ENCODE measurements at regions not wholly inside any gene's neighbourhood (a gene's known extent, or its start where the extent isn't known, plus 50 kb on each side); places are given as distances from the start of the nearest gene placed in this dataset.

DNA sequence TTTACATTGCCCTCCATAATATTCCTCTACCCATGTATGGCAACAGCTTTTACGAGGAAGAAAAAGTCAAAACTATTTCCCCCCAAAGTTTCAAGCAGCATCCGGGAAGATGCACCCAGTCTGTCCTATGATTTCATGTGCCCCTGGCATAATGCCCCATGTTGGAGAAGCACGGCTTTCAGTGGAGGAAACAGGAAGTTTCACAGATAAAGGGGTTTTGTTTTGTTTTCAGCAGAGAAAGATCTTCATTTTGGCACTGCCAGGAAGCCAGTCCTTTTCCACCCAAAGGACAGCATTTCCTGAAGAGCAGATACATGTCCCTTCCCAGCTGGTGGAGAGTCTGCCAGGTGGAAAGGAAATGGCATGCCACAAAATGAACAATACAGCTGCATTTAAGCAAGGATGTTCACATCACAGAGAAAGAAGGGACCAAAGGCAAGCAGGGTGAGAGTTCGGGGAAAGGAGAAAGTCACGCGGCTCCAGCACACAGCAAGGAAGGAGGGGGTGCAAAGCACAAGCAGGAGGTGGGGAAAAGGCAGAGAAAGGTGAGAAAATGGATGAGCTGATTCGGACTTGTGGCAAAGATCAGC, 95.3 kb upstream of the HIVEP3 start:
- H3K27ac ChIP-seq: no peak overlapping the region
- no peaks in the 10 kb centered on the region for H3K9me3 ChIP-seq
- H3K27me3 ChIP-seq: no peaks in the 10 kb centered on the region
- intact Hi-C loops (cut with DNase I): no loop called here
- 55% methylated on average over 4 of the region's 7 CpGs for WGBS (ENCODE audit: insufficient coverage, low coverage, low lambda C conversion rate, missing lambda C conversion rate)
- ATAC-seq (peak in 3 of 4 donors; percentile 17 to 31 (median 30)), DNase-seq (no peak)
- no peak overlapping the region for H3K4me3 ChIP-seq
- no peaks in the 10 kb centered on the region for H3K4me1 ChIP-seq
- no peaks in the 10 kb centered on the region for H3K36me3 ChIP-seq
- TF ChIP-seq POLR2A (IDR thresholded peaks at IDR 0.05) (no peak), CTCF (IDR thresholded peaks at IDR 0.05) (no peak)

DNA sequence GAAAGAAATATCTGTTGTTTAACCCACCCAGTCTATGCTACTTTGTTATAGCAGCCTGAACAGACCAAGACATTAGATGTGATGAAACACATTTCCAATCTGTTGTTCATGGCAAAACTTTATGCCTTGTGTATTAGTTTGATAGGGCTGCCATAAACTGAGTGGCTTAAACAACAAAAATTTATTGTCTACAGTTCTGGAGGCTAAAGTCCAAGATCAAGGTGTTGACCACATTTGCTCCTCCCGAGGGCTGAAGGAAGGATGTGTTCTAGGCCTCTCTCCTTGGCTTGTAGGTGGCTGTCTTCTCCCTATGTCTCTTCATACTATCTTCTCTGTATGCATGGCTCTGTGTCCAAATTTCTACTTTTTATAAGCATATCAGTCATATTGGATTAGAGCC, 94.1 kb upstream of the HIVEP3 start:
- Histone ChIP-seq H3K27me3 (no peaks in the 10 kb centered on the region), H3K9me3 (no peaks in the 10 kb centered on the region), H3K4me3 (no peak overlapping the region), H3K36me3 (no peaks in the 10 kb centered on the region), H3K27ac (no peak overlapping the region), H3K4me1 (no peaks in the 10 kb centered on the region)
- DNase-seq (no peak), ATAC-seq (no peak)
- intact Hi-C loops (cut with DNase I): no loop called here
- TF ChIP-seq CTCF (IDR thresholded peaks at IDR 0.05) (no peak), POLR2A (IDR thresholded peaks at IDR 0.05) (no peak)
- 83% methylated on average over 1 of the region's 1 CpG for WGBS (ENCODE audit: insufficient coverage, low coverage, low lambda C conversion rate, missing lambda C conversion rate)

- H3K27ac ChIP-seq: no peak overlapping the region
- no peaks in the 10 kb centered on the region for H3K36me3 ChIP-seq
- ATAC-seq (no peak), DNase-seq (no peak)
- intact Hi-C loops (cut with DNase I): no loop called here
- TF ChIP-seq CTCF (IDR thresholded peaks at IDR 0.05) (no peak), POLR2A (IDR thresholded peaks at IDR 0.05) (no peak)
- H3K4me1 ChIP-seq: no peaks in the 10 kb centered on the region
- no peaks in the 10 kb centered on the region for H3K27me3 ChIP-seq
- H3K4me3 ChIP-seq: no peak overlapping the region
- no peaks in the 10 kb centered on the region for H3K9me3 ChIP-seq
Observed at GRCh38 chr1:42010381-42010780, 91.7 kb upstream of the HIVEP3 start.

DNA sequence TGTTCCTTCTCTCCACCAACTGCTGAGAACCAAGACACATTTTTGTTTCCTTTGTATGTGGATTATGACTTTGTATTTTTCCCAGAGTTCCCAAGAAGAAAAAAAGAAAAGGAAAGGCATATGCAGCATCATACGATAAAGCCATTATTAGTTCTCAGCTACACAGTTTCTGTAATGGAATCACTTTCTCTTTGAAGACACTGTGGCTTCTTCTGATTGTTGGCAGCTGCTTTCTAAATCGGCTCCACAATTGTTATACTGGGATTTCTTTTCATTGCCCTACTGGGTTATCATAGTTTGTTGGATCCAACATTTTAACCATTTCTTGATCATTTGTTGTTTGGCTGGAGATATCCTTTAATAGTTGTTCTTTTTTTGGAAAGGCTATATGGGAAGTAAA, 89.5 kb upstream of the HIVEP3 start:
- no peaks in the 10 kb centered on the region for H3K36me3 ChIP-seq
- TF ChIP-seq POLR2A (IDR thresholded peaks at IDR 0.05): no peak
- TF ChIP-seq CTCF (IDR thresholded peaks at IDR 0.05): no peak
- peaks cover 0 to 6% (median 0%) of the 10 kb centered on the region in 4 donors for H3K4me1 ChIP-seq
- H3K4me3 ChIP-seq: no peak overlapping the region
- WGBS (ENCODE audit: insufficient coverage, low coverage, low lambda C conversion rate, missing lambda C conversion rate): 34% methylated on average over 2 of the region's 2 CpGs
- intact Hi-C loops (cut with DNase I): no loop called here
- H3K27me3 ChIP-seq: no peaks in the 10 kb centered on the region
- H3K27ac ChIP-seq: no peak overlapping the region
- ATAC-seq (no peak), DNase-seq (no peak)
- no peaks in the 10 kb centered on the region for H3K9me3 ChIP-seq

DNA sequence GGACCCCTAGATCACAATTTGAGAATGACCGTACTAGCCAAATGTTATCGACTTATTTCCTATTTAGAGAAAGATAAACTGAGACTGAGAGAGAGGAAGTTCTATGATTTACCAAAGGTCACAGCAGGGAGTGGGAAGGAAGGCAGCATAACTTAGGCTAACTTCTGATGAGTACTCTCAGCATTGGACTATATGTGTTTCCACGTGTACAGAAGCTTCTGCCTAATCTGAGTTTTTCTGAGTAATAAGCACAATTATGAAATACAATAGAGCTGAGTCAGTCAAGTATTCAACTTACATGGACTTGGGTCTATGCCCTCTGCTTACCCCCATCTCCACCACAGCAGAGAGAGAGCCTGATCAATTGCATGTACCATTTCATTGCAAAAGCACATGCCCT, 88.1 kb upstream of the HIVEP3 start:
- H3K27ac ChIP-seq: no peak overlapping the region
- intact Hi-C loops (cut with DNase I): no loop called here
- ATAC-seq (peak; percentile 6 to 58 (median 30)), DNase-seq (no peak)
- no peaks in the 10 kb centered on the region for H3K36me3 ChIP-seq
- no peaks in the 10 kb centered on the region for H3K9me3 ChIP-seq
- H3K27me3 ChIP-seq: no peaks in the 10 kb centered on the region
- no peak overlapping the region for H3K4me3 ChIP-seq
- peaks cover 0 to 6% (median 0%) of the 10 kb centered on the region in 4 donors for H3K4me1 ChIP-seq
- WGBS (ENCODE audit: insufficient coverage, low coverage, low lambda C conversion rate, missing lambda C conversion rate): 70% methylated on average over 3 of the region's 3 CpGs
- no peak for TF ChIP-seq POLR2A (IDR thresholded peaks at IDR 0.05)
- TF ChIP-seq CTCF (IDR thresholded peaks at IDR 0.05): no peak
